DMS79 (cell line): ENCODE measurements at regions not wholly inside any gene's neighbourhood (a gene's known extent, or its start where the extent isn't known, plus 50 kb on each side); places are given as distances from the start of the nearest gene placed in this dataset.
"Not testable (repeated sequence)": the region's sequence is repeated elsewhere in the genome, so short reads cannot be mapped to it uniquely, and the experiment has no call there.

Experiments used
- DNase-seq: peaks from one replicate; lab custom pipeline; 2025; lab: John Stamatoyannopoulos, UW

DNA sequence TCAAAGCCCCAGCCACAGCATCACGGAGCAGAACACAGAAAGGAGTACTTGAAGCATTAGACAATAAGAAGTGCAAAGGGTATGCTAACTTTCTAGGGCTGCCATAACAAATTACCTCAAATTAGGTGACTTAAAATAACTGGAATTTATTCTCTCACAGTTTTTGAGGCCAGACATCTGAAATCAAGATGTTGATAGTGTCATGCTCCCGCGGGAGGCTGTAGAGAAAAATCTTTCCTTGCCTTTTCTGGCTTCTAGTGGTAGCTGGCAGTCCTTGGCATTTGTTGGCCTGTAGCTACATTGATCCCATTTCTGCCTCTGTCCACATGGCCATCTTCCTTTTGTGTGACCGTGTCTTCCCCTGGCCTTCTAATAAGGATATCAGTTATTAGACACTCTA lies 51.9 kb upstream of the SPDL1 start:
- DNase-seq, result no peak

DNA sequence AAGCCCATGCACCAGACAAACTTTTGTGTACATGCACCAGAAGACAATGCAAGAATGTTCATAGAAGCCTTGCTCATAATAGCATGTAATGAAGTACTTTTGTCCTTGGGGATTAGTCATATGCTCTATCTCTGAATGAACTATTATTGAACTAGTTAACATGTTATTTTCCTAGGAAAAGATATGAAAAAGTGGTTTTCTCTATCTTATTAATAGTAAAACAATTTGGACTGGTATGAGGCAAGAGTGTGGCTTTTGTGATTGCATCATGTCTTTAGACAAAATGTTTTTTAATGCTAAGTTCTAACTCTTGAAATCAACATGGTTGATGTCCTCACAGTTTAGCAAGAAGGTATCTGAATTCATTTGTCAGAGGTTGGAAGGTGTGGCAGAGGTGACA lies 55.7 kb upstream of the SPDL1 start:
- no peak for DNase-seq

DNA sequence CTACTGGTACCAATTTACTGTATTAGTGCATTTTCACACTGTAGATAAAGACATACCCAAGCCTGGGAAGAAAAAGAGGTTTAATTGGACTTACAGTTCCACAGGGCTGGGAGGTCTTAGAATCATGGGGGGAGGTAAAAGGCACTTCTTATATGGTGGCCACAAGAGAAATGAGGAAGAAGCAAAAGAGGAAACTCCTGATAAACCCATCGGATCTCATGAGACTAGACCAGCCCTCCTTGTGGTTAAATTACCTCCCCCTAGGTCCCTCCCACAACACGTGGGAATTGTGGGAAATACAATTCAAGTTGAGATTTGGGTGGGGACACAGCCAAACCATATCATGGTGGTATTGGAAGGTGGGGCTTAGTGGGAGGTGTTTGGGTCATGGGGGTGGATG lies 56.5 kb upstream of the SPDL1 start:
- no peak for DNase-seq

DNA sequence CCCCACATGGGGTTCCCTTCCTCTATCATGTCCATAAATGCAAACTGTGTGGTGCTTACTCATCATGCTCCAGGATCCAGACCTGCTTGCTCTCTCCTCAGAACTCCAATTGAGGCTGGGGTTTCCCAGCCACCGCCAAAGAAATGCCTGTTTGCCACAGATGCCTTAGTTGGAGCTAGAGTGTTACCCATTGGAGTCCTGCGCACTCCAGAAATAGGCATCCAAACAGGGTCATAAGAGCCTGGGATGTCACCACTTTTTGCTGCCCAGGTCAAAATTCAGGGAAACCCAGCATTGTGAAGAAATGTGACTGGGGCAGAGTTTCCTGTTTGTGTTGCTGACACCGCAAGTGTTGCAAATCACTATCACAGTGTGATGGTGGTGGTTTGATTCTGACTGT lies 60.7 kb upstream of the SPDL1 start:
- DNase-seq, result no peak

DNA sequence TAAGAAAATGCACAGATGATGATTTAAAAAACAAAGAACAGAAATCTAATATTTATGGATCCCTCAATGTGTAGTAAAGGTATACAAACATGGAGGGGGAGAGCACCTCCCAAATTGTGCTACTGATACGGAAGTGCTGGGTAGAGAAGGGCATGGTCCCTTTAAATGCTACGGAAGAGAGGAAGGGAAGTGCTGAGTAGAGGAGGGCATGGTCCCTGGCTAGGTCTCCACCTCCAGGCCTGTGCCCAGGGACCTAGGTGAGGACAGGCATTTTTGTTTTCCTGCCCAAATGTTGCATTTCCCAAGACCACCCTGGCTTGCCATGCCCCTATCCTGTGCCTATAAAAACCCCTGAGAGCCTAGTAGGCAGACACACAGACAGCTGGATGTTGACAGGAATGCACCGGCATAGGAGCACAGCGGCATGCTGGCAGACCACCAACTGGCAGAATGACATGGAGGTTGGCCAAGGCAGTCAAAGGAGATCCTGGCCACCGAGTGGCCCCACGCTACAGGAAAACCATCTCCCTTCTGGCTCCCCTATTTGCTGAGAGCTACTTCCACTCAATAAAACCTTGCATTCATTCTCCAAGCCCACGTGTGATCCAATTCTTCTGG lies 62.1 kb upstream of the SPDL1 start:
- DNase-seq, result no peak

DNA sequence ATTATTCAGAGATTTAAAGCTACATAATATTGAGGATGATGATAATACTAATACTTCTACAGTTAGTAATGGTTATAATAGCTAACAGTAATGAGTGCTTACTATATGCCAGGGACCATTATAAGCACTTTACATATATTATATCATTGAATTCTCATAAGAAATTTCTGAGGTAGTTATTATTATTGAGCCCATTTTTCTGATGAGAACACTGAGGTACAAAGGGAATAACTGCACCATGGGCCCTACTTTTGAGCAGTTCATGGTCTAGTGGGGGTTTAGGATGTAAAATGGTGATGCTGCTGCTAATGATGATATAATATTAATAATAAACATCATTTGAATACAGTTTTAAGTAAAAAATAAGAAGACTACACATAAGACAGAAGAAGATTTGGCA lies 64.2 kb upstream of the SPDL1 start:
- DNase-seq, result no peak

DNA sequence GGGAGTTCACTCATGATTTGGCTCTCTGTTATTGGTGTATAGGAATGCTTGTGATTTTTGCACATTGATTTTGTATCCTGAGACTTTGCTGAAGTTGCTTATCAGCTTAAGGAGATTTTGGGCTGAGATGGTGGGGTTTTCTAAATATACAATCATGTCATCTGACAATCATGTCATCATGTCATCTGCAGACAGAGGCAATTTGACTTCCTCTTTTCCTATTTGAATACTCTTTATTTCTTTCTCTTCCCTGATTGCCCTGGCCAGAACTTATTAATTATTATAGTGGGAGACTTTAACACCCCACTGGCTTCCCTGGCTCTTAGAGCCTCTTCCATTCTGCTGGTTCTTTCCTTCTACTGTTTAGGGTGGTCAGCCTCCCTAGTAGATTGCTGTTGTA lies 64.8 kb upstream of the SPDL1 start:
- not testable (repeated sequence) for DNase-seq

DNA sequence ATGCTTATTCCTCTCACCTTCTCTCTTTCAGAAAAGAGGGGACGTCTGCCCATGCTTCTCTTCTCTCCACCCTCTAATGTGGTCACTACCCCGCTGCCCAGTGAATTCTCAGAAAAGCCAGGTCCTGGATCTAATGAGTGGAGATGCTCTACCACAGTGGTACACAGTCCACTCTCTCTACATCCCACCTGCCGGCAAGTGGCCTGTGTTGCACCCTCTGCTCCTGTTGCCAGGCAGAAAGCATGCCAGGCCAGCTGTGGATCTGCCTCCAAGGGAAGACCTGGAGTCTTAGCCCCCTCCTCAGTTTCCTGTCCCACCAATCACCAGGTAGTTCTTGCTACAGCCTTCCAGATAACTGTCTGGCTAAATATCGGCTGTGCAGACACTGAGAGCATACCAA lies 71.2 kb upstream of the SPDL1 start:
- DNase-seq, result no peak

DNA sequence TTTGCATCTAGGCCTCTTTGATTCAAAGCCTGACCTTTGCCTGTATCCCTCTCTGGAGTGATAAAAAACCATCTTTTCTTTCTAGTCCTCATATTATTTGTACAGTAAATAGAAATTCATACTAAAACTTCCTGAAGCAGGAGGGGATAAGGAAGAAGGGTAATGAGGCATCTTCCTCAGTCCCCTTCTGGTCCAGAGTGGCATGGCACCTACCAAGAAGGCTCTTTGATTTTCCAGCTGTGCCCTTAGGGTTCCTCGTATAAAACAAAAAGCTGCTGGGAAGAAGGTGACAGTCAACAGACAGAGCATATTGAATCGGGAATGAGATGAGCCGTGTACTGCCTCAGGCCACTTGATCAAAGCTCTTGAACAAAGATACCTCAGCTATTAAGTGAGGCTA lies 71.9 kb upstream of the SPDL1 start:
- DNase-seq, result no peak

DNA sequence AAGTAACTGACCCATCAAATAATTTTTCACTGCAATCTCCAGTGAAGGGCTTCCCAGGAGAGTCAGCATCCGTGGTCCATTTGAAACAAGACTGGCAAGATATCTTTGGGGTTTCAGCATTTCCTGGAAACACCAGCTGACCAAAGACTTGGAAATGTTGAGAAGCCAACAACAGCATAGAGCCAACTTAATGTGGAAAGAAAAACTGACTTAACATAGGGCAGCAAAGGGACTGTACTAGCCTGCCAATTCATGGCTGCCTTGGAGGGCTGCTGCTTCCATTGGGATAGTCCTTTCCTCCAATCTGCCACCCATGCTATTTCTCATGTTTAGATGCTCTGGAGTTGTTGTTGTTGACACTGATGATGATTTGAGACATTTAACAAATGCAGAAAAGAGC lies 76.5 kb upstream of the SPDL1 start:
- no peak for DNase-seq

DNA sequence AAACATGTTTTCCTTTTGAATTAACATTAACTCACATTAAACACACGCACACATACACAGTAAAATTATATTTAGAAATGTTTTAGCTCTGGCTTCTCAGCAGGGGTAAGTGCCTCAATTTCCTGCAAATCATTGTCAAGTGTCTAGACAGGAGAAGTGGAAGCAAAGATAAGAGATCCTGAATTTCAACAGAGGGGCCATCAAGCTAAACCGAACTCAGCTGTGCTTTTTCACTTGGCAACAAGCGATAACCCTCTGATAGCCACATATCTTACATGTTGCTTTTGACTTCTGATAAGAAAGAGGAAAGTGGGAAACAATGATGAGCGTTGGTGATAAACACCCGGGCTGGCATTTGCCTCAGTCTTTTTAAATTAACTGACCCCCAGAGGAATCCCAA lies 79.7 kb upstream of the SPDL1 start:
- DNase-seq, result no peak

DNA sequence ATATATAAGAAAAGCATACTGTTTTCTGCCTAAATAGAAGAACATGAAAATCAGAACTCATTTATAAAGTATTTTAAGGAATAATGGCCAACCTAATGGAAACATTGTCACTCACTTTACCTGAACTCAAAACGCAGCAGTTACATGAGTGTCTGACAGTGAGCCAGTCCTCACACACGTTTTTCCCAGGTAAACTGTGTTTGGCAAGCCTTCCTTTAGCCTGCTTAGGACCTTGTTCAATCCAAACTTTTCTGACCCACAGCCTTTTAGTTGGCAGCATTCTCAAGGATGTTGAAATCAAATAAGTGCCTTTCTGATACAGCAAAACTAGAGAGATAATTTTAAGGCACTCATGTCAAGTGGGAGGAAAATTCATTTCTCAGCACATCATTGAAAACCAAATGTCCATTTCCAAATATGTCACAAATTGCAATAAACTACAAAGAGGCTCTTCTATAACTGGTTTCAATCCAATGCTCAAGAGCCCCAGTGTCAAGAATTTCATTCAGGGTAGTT lies 83.5 kb upstream of the SPDL1 start:
- no peak for DNase-seq

DNA sequence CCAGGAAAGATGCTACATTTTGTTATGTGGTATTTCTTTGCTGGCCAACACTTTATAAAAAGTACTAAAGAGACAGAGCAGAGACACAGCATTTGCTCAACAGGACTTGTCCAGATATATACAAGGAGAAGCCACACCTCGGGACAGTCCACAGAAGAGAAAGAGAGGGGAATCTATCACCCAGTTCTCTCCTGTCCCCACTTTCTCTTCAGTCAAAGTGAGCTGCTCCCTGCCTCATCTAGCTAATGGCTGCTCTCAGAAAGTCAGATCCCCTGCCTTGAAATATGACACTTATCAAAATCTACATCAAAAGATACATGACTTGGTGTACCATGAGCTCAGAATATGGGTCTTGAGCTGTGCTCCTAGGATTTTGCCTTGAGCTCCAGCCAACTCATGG lies 86.7 kb upstream of the SPDL1 start:
- no peak for DNase-seq

DNA sequence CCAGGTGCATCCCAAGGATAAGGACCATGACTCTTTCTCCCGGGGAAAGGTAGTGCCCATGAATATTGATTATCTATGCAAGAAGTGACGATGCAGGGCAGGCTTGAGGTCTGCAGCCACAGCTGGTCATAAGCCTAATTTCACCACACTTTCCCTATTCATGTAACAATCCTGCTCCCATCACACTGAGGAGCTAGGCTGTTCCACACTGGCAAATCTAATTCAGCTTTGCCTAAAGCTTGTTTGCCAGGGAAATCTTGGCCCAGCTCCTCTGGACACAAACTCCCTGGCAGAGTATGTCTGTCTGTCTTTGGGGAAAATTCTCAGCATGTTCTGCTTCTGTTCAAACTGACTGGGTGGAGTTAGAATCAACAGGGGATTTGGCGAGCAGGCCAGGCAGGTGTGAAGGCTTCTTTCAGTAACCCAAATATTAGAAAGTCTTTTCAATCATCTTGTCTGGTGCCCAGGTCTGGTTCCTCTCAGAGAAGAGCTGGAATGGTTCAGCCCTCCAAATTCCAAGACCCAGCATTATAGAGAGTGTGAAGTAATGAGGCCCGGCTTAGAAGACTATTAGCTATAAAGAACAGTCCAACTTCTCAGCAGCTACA lies 88.5 kb upstream of the SPDL1 start:
- no peak for DNase-seq

DNA sequence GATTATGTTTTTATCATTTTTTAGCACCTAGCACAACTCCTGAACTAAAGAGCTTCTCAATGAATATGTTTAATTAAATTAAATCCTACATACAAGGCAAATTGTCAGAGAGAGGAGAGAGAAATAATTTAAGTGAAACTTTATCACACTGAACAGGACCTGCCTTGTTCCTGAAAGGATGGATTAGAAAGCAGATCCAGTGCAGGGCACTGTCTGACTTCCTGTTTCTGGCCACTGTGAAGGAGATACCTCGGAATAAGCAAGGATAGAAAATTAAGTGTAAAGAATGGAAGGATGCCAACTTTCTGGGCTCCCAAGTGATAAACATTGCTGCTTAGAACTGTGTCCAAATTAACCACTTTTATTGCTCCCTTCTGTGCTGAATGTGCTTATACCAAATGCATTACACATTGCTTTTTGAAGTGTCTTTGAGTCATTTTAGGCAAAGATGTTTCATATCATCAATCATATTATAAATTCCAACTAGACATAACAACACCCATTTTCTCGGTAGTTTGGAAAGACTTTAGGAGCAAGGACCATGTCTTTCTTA lies 89.1 kb upstream of the SPDL1 start:
- DNase-seq, result no peak

DNA sequence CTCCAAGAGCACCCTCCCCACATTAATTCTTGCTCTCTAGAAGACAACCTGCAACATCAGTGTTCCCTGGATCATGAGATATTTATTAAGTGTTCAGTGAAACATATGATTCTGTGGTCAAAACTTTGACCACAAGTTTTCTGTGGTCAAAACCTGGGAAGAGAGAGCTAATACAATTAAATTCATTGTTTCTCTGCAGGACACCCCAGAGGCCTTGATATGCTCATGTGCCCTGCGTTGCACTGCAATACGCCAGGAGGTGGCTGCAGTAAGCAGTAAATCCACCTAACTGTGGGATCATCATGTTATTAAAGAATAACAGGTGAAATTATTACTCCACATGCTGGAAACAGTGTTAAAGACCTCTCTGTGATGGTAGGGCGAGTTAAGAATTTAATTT lies 109.3 kb upstream of the SPDL1 start:
- DNase-seq, result no peak

DNA sequence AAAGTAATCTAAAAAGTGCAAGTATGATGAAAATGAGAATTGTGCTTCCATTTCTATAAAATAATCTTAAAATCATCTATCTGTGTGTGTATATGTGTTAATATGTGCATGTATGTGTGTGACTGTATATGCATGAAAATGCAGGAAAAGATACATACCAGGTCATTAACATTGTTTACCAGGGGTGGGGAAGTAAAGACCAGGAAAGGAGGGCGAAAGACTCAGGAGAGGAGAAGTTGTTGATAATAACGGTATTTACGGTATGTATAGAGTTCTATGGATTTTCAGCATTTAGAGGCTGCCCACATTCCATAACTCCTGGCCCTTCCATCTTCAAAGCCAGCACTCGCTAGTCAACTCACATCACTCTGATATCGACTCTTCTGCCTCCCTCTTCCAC lies 111.0 kb upstream of the SPDL1 start:
- DNase-seq, result no peak

DNA sequence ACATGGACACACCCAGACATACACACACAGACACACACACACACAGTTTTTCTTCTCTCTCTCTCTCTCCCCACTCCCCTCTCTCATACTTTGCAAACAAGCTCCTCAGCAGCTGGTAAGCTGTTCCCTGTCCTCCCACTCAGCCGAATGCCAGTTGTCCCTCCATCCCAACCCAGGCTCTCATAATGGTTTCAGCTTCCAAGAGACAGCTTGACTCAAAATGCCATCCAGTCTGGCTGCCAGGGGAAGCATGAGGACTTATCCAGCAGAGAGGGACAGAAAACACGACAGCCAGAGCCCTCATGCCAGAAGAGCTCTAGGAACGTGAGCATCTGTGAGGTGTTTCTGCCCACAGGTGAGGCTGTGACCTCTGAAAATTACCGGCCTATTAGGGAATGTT lies 112.6 kb upstream of the SPDL1 start:
- DNase-seq, result no peak

DNA sequence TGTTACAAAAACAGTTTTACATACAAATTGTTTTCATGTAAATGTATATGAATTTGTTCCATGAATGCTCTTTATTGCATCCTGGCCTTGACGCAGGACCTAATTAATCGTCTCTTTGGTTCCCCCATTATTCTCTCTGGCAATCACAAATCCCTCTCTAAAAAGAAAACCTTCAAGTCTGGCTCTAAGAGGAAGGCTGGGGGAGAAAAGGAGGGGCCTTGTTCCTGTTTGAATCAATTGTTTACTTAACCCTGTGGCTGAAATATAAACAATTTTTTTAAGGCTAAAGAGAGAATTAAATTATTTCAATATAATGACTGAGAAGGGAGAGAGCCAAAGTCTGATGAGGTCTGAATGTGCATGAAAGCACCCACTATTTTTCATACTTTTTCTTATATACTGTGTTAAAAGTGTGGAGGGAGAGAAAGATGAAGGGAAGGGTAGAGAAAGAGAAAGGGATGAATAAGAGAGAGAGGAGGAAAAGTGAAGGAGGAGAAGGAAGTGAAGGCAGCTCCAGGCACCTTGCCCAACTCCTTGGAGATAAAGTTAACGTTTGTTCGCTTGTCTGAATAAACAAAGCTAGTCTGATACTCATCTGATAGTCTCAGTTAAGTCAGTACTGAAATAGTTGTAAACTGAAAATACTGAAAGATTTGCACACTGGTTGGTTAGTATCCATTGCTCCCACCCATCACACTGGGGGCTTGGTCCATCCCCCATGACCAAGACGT lies 116.4 kb upstream of the SPDL1 start:
- DNase-seq, result no peak

DNA sequence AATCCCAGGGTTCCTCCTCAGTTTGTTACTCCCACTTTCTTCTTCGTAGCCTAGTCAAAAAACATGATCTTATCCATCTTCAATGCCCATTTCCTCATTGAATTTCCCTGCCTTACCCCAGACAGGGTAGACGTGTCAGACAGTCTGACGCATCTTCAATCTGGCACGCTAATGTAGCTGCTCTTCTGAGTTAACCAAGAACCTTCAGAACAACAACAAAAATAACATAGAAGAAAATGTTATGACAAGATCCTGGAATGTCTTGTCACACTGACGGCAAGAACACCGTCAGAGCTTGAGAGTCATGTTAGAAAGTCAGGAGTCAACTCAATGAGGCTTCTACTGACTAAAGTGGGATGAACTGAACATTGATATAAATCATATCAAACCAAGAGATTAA lies 122.7 kb upstream of the SPDL1 start:
- DNase-seq, result no peak

DNA sequence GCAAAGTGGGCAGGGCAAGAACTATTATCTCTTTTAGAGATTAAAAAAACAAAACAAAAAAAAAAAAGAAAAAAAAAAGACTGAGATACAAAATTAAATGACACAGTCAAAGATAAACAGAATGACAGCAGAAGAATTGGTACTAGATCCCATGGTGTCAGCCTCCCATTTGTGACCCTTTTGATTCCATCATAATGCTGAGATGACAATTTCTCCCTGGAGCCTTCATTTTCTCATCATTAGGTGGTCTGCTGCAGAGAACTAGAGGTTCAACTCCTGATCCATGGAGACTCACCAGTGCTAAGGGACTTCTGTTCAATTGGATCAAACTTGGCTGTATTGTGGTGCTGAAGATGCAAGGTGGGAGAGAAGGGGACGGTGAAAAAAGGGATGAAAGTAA lies 123.5 kb upstream of the SPDL1 start:
- no peak for DNase-seq

DNA sequence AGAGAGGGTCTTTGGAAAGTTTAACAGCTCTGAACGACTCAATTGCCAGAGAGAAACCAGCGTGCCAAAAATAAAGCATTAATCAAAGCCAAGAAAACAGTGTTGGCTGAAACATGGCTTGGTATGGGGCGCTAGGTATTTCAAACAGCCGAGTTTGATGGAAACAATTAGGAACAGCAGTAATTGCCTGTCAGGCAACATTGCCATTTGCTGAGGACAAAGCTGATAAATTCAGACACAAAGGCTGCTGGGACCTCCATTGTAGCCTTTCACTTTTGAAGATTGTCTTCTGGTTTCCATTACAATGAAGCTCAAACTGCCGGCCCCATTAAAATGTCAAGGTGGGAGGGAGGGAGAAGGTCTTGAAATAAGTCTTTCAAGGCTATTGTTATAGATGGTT lies 125.4 kb upstream of the SPDL1 start:
- no peak for DNase-seq

DNA sequence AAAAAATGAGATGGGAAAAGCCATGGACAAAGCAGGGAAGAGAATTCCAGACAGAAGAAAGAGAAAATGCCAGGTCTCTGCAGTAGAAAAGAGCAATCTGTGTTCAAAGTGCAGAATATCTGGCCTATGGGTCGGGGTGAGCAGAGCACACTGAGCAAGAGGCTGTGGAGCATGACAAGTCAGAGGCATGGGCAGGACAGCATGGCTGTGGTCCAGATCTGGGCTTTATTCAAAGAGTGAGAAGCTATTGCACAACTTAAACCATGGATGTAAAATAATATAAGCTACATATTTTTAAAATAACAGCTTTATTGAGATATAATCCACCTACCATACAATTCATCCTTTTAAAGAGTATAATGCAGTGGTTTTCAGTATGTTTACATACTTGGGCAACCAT lies 133.1 kb upstream of the SPDL1 start:
- DNase-seq, result no peak
